ENCODE measurements at regions not wholly inside any gene's neighbourhood (a gene's known extent, or its start where the extent isn't known, plus 50 kb on each side); places are given as distances from the start of the nearest gene placed in this dataset.

DNA sequence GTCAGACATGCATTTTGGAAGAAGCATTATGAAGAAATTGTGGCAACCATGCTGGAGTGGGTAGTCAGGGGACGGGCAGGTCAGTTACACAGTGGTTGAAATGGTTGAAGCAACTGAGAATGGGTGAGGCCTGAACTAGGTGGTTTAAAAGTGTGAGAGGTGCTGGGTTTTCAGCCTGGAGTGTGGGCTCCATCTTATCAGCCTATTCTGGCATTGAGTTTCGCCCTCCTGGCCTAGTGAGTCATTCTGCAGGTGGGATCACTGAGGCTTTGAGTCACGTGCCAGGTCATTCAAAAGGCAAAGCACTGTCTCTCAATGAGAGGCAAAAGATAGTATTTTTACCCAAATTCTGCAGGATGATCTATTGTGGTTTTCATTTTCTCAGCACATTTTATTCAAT, 181.9 kb upstream of the CHD6 start:
- intact Hi-C loops (cut with micrococcal nuclease), result no loop called here
- TF ChIP-seq, protein P1, sequence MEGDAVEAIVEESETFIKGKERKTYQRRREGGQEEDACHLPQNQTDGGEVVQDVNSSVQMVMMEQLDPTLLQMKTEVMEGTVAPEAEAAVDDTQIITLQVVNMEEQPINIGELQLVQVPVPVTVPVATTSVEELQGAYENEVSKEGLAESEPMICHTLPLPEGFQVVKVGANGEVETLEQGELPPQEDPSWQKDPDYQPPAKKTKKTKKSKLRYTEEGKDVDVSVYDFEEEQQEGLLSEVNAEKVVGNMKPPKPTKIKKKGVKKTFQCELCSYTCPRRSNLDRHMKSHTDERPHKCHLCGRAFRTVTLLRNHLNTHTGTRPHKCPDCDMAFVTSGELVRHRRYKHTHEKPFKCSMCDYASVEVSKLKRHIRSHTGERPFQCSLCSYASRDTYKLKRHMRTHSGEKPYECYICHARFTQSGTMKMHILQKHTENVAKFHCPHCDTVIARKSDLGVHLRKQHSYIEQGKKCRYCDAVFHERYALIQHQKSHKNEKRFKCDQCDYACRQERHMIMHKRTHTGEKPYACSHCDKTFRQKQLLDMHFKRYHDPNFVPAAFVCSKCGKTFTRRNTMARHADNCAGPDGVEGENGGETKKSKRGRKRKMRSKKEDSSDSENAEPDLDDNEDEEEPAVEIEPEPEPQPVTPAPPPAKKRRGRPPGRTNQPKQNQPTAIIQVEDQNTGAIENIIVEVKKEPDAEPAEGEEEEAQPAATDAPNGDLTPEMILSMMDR (IDR thresholded peaks at IDR 0.05), result no peak
- POLR2A ChIA-PET, result no interaction called here
- H3K4me3 Mint-ChIP-seq, result no peak overlapping the region
- CTCF ChIA-PET, result no interaction called here
- no peaks in the 10 kb centered on the region for H3K36me3 Mint-ChIP-seq (ENCODE audit: low read depth)
- no peak overlapping the region for H3K27ac Mint-ChIP-seq
- DNase-seq (no peak), ATAC-seq (ENCODE audit: low read depth) (no peak)
- peaks cover 3% of the 10 kb centered on the region for H3K9me3 Mint-ChIP-seq
- no peaks in the 10 kb centered on the region for H3K4me1 Mint-ChIP-seq
- peaks cover 6% of the 10 kb centered on the region for H3K27me3 Mint-ChIP-seq

DNA sequence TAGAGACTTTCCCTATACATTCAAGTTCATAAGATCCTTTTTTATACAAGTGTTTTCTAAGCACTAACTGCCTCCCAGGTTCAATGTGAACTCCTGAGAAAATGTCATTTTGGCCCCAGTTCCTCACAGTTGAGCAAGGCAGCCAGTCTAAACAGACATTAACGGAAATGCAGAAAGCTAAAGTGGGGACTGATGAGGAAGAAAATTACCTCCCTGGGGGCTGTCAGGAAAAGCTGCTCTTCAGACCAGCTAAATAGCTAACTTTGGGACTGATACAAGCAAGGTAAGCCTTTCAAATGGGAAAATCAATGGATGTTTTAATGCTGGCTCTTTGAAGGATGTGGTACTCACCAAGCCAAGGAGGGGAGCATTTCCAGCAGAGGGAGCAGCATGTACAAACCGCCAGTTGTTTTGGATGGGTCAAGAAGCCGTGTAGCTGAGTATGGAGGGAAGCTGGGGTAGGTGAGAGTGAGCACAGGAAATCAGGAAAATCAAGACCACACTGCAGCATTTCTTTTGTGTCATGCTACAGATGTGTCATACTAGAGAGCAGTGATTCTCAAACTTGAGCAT, 180.8 kb upstream of the CHD6 start:
- H3K4me3 Mint-ChIP-seq, result no peak overlapping the region
- H3K4me1 Mint-ChIP-seq, result no peaks in the 10 kb centered on the region
- DNase-seq, result no peak
- POLR2A ChIA-PET, result no interaction called here
- TF ChIP-seq, protein P1 (IDR thresholded peaks at IDR 0.05), result no peak
- no peaks in the 10 kb centered on the region for H3K36me3 Mint-ChIP-seq (ENCODE audit: low read depth)
- CTCF ChIA-PET, result no interaction called here
- ATAC-seq (ENCODE audit: low read depth), result no peak
- H3K9me3 Mint-ChIP-seq, result peaks cover 3% of the 10 kb centered on the region
- intact Hi-C loops (cut with micrococcal nuclease), result no loop called here
- H3K27me3 Mint-ChIP-seq, result peaks cover 6% of the 10 kb centered on the region
- no peak overlapping the region for H3K27ac Mint-ChIP-seq

DNA sequence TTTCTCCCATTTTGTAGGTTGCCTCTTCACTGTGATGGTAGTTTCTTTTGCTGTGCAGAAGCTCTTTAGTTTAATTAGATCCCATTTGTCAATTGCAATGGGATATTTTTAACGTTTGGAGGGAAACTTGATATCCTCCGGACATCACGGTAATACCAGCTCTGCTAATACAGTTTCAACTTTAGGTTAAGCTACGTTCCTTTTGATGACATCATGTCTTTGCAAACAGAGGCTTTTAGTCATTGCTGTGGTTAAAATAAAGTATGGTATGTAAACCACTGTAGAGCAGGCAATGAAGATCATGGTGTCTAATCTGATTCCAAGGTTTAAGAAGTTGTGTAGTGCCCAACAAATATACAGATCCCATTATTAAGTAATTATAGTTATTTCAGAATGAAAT, 168.0 kb upstream of the CHD6 start:
- CTCF ChIA-PET, result no interaction called here
- DNase-seq, result no peak

GRCh38 chr20:41784209-41784958, 166.2 kb upstream of the CHD6 start:
- Mint-ChIP-seq H3K9me3 (no peaks in the 10 kb centered on the region), H3K36me3 (ENCODE audit: low read depth) (no peaks in the 10 kb centered on the region), H3K27me3 (no peaks in the 10 kb centered on the region), H3K4me1 (no peaks in the 10 kb centered on the region), H3K27ac (no peak overlapping the region), H3K4me3 (no peak overlapping the region)
- TF ChIP-seq, protein P1 (IDR thresholded peaks at IDR 0.05), result no peak
- DNase-seq (no peak), ATAC-seq (ENCODE audit: low read depth) (no peak)
- CTCF ChIA-PET, result no interaction called here
- POLR2A ChIA-PET, result no interaction called here
- intact Hi-C loops (cut with micrococcal nuclease), result no loop called here

More for the DNA sequence above, 168.0 kb upstream of the CHD6 start:
- ATAC-seq (ENCODE audit: low read depth), result no peak
- H3K27ac Mint-ChIP-seq, result no peak overlapping the region
- no peak overlapping the region for H3K4me3 Mint-ChIP-seq
- no peaks in the 10 kb centered on the region for H3K36me3 Mint-ChIP-seq (ENCODE audit: low read depth)
- POLR2A ChIA-PET, result no interaction called here
- intact Hi-C loops (cut with micrococcal nuclease), result no loop called here
- TF ChIP-seq, protein P1 (IDR thresholded peaks at IDR 0.05), result no peak
- H3K4me1 Mint-ChIP-seq, result no peaks in the 10 kb centered on the region
- H3K9me3 Mint-ChIP-seq, result no peaks in the 10 kb centered on the region
- no peaks in the 10 kb centered on the region for H3K27me3 Mint-ChIP-seq

- POLR2A ChIA-PET, result no interaction called here
- no peak for DNase-seq
- H3K27ac Mint-ChIP-seq, result no peak overlapping the region
- H3K9me3 Mint-ChIP-seq, result no peaks in the 10 kb centered on the region
- TF ChIP-seq, protein P1 (IDR thresholded peaks at IDR 0.05), result no peak
- H3K36me3 Mint-ChIP-seq (ENCODE audit: low read depth), result no peaks in the 10 kb centered on the region
- no peaks in the 10 kb centered on the region for H3K4me1 Mint-ChIP-seq
- CTCF ChIA-PET, result no interaction called here
- intact Hi-C loops (cut with micrococcal nuclease), result no loop called here
- no peak for ATAC-seq (ENCODE audit: low read depth)
- no peaks in the 10 kb centered on the region for H3K27me3 Mint-ChIP-seq
- H3K4me3 Mint-ChIP-seq, result no peak overlapping the region
These were observed 165.4 kb upstream of the CHD6 start for GRCh38 chr20:41783423-41784208.

All from activated B cell treated with CpG ODN at 0.5 μM for 24 hours (primary cell).